Hepatocyte (in vitro differentiated cells): ENCODE measurements at regions not wholly inside any gene's neighbourhood (a gene's known extent, or its start where the extent isn't known, plus 50 kb on each side); places are given as distances from the start of the nearest gene placed in this dataset.

Source experiments
- CTCF ChIP-seq: fragments of 200-600 bp; sonication (generic); IDR thresholded peaks from 2 replicates; pipeline ENCODE4 v1.5.1; 2016; ENCODE audit warnings: antibody characterized with exemption, mild to moderate bottlenecking; ENCODE audit not compliant: poor library complexity
- EZH2 ChIP-seq: fragments of 200-600 bp; sonication (generic); IDR thresholded peaks from 2 replicates; pipeline ENCODE4 v1.6.1; 2016; ENCODE audit warnings: antibody characterized with exemption, mild to moderate bottlenecking, borderline replicate concordance
- EZH2phosphoT487 ChIP-seq: fragments of 200-600 bp; sonication (generic); IDR thresholded peaks from one replicate; pipeline ENCODE4 v1.6.1; 2018; ENCODE audit warnings: antibody characterized with exemption, mild to moderate bottlenecking, low read depth, moderate library complexity; ENCODE audit not compliant: unreplicated experiment, severe bottlenecking

GRCh38 chr6:144460327-144461095 is 175.4 kb downstream of the UTRN start:
- TF ChIP-seq CTCF: no peak
- no peak for TF ChIP-seq EZH2
- no peak for TF ChIP-seq EZH2phosphoT487
